ENCODE measurements at regions not wholly inside any gene's neighbourhood (a gene's known extent, or its start where the extent isn't known, plus 50 kb on each side); places are given as distances from the start of the nearest gene placed in this dataset.
"Not testable (repeated sequence)": the region's sequence is repeated elsewhere in the genome, so short reads cannot be mapped to it uniquely, and the experiment has no call there.

GRCh38 chr12:124706363-124706762 lies 139.0 kb upstream of the NCOR2 start:
- no peak for DNase-seq (ENCODE audit: low read depth in 2 of 2)

DNA sequence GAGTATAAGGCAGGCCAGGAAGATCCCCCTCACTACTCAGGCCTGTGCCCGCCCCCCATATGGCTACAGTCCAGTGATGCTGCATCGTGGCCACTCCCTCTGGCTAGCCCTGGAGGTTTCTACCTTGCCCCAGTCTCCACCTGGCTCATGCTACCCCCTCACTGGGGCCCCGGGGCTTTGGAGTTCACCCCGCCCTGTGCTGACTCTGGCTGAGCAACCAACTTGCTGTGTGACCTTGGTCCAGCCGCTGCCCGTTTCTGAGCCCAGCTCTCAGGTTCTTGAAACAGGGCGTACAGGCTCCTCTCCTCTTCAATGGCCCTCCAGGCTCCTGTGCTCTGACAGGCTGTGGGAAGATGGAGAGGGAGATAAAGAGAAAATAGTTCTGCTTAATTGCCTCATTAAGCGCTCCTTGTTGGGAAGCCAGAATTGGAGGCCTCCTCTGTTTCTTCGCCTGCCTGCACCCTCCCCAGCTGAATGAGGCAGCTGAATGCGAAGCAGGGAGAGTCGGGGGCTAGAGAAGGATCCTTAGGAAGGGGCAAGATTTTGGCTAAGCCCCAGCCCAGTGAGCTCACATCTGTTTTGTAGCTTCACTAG lies 138.2 kb upstream of the NCOR2 start:
- DNase-seq (ENCODE audit: low read depth in 2 of 2), result no peak

GRCh38 chr12:124704619-124705018 lies 137.2 kb upstream of the NCOR2 start:
- DNase-seq (ENCODE audit: low read depth in 2 of 2), result no peak

DNA sequence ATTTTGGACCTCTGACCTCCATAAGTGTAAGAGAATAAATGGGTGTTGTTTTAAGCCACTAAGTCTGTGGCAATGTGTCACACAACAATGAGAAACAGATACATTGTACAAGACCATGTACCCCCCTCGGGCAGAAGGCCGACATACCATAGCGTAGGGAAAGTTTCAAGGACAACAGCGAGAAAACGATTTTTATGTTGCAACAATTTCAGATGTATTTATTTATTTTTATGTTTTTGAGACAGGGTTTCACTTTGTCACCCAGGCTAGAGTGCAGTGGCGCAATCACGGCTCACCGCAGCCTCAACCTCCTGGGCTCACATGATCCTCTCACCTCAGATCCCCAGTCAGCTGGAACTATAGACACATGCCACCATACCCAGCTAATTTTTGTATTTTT lies 136.4 kb upstream of the NCOR2 start:
- DNase-seq (ENCODE audit: low read depth in 2 of 2), result no peak

DNA sequence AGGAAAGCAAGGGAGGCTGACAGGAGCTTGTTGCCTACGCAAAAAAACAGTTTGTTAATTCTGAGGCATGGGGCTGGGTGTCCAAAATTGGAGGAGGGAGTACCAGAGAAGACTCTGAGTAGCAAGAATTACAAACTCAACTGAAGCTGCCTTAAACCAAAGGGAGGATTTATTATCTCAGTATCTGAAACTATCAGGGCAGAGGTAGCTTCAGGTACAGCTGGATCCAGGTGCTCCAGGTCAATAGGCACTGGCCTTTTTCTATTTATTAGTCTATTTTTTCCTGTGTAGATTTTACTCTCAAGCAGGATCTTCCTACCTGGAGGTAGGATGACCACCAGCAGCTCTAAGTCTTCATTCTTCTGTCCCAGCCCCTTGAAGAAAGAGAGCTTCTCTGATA lies 135.3 kb upstream of the NCOR2 start:
- no peak for DNase-seq (ENCODE audit: low read depth in 2 of 2)

GRCh38 chr12:124700810-124701592 lies 133.6 kb upstream of the NCOR2 start:
- no peak for DNase-seq (ENCODE audit: low read depth in 2 of 2)

DNA sequence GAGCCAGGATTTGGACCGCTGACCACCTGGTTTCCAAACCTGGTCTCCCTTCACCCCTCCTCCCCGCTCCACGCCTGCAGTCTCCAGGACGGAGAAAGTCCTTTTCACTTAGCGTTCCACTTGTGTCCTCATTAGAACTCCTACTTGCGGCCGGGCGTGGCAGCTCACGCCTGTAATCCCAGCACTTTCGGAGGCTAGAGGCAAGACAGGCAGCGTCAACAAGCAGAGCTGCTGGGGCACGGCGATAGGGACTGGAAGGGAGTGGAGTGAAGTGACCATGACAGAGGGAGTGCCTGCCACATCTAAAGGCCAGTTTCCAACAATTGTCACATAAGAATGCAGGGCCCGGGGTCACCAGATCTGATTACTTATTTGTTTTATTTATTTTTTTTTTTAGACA lies 132.5 kb upstream of the NCOR2 start:
- no peak for DNase-seq (ENCODE audit: low read depth in 2 of 2)

DNA sequence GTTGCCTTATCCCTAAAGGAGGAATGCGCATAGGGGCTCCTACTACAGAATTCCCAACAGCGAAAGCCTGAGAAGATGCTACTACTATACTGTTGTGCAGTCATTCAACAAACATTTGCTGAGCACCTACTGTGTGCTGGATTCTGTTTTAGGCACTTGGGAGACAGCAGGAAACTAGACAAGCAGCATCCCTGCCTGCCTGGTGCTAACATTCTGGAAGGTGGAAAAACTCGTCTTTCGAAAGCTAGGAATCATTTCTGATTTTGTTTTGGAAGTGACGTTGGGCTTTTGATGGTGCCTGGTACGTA lies 131.5 kb upstream of the NCOR2 start:
- DNase-seq (ENCODE audit: low read depth in 2 of 2), result no peak

GRCh38 chr12:124698211-124698997 lies 131.0 kb upstream of the NCOR2 start:
- DNase-seq (ENCODE audit: low read depth in 2 of 2), result no peak

GRCh38 chr12:124697722-124698121 lies 130.3 kb upstream of the NCOR2 start:
- not testable (repeated sequence) for DNase-seq (ENCODE audit: low read depth in 2 of 2)

- DNase-seq (ENCODE audit: low read depth in 2 of 2), result no peak
These were observed 129.5 kb upstream of the NCOR2 start for GRCh38 chr12:124696693-124697476.

DNA sequence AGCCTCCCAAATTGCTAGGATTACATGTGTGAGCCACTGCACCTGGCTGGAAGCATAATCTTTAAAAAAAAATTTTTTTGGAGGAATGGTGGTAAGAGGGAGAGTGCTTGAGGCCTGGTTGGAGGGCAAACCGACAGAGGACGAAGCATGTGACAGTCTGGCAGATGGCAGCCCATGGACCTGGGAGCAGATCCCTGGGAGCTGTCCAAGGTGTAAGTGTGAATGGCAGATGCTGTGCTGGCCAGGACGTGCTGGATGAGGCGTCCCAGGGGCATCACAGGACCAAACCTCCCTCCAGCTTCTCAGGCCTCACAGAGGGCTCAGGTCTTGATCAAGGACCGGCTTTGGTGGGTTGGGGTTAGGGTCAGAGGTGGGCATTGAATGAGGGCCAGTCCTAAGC lies 128.4 kb upstream of the NCOR2 start:
- no peak for DNase-seq (ENCODE audit: low read depth in 2 of 2)

DNA sequence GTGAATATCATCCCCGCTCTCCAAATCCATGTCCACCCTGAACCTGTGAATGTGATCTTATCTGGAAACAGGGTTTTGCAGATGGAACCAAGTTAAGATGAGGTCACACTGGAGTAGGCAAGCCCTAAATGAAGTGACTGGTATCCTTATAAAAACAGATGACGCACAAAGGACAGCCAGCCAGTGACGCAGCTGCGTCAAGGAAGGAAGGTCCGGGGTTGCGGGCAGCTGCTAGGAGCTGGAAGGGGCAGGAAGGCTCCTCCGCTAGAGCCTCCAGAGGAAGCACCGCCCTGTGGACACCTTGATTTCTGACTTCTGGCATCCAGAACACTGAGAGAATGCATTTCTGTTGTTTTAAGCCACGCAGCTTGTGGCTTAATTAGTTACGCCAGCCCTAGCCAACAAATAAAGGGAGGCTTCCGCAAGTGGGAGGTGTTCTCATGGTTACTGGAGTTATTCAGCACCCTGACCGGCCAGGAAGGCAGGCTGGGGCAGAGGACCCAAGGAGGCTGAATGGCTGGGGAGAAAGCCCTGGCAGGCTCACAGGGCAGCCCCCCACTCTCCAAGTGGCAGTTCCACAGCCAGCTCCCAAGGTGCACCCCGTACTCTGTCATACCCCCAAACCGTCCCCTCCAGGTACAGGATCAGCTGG lies 127.6 kb upstream of the NCOR2 start:
- no peak for DNase-seq (ENCODE audit: low read depth in 2 of 2)

GRCh38 chr12:124694250-124694649 lies 126.8 kb upstream of the NCOR2 start:
- no peak for DNase-seq (ENCODE audit: low read depth in 2 of 2)

GRCh38 chr12:124693111-124693723 lies 125.8 kb upstream of the NCOR2 start:
- no peak for DNase-seq (ENCODE audit: low read depth in 2 of 2)

DNA sequence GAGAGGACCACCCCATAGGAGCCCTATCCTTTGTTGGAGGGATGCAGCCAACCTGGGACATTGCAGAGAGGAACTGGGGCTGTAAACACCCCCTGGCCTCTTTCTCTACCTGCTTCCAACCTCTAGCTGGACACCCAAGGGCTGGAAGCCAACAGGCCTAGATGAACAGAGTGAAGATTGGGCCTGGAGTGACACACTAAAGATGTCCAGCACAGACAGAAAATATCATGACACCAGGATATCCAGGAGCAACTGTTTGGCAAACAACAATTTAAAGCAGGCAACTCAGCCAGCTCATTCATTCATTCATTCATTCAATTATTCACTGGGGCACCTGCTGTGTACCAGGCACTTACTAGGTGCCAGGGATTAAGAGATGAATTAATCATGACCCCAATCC lies 125.0 kb upstream of the NCOR2 start:
- no peak for DNase-seq (ENCODE audit: low read depth in 2 of 2)

- DNase-seq (ENCODE audit: low read depth in 2 of 2), result no peak
These were observed 124.0 kb upstream of the NCOR2 start for GRCh38 chr12:124691429-124691828.

DNA sequence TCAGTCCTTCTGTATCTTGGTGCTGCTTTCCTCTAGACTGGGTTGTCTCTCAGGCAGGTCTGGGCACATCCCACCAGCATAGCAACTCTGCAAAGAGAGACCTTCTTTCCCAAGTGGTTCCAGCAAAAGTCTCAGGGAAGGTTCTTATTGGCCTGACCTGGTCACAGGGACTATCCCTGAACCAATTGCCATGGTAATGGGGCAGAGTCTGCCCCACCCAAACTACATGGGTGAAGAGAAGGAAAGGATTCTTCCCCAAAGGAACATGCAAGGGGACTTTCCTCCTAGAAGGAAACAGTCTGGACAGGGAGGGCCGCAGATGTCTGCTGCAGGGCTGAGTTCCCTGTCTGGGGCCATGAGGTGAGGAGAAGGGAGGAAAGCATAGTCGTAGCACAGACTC lies 122.2 kb upstream of the NCOR2 start:
- DNase-seq (ENCODE audit: low read depth in 2 of 2), result no peak

- DNase-seq (ENCODE audit: low read depth in 2 of 2), result no peak
These were observed 121.1 kb upstream of the NCOR2 start for GRCh38 chr12:124688356-124688992.

DNA sequence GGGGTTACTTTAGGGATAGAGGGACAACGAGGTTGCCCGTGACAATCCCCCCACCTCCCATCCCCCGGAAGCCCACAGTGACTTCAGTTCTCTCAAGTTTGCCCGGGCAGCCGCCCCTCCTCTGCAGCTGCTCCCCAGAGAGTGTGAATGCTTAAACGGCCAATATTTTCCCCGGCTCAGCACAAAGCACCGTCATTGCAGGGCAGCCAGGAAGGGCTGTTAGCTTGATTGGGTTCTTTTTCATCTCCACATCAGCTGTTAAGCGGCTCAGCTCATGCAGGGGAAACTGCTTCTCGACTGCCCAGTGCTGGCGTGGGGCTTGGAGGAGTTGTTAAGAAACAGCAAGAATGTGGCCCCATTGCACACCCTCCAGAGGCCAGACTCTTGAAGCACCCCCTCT lies 120.5 kb upstream of the NCOR2 start:
- no peak for DNase-seq (ENCODE audit: low read depth in 2 of 2)

Data from fibroblast of skin of left biceps (primary cell).